ENCODE measurements at regions not wholly inside any gene's neighbourhood (a gene's known extent, or its start where the extent isn't known, plus 50 kb on each side); places are given as distances from the start of the nearest gene placed in this dataset.
"Not testable (repeated sequence)": the region's sequence is repeated elsewhere in the genome, so short reads cannot be mapped to it uniquely, and the experiment has no call there.

DNA sequence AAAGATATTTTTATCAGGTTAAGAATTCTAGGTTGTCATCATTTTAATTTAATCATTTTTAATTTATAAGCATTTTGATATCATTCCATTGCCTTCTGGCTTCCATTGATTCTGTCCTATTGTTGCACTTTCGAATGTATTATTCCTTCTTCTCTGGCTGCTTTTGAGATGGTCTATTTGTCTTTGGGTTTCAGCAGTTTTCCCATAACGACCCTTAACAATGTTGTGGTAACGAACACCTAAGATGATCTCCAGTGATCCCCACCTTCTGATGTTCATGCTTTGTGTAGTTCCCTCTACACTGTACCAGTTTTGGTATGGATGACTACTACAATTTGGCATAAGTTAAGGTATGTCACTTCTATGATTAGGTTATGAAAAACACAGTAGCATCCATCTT lies 59.9 kb downstream of the MINAR1 start:
- no peak for DNase-seq (ENCODE audit: low read depth)

DNA sequence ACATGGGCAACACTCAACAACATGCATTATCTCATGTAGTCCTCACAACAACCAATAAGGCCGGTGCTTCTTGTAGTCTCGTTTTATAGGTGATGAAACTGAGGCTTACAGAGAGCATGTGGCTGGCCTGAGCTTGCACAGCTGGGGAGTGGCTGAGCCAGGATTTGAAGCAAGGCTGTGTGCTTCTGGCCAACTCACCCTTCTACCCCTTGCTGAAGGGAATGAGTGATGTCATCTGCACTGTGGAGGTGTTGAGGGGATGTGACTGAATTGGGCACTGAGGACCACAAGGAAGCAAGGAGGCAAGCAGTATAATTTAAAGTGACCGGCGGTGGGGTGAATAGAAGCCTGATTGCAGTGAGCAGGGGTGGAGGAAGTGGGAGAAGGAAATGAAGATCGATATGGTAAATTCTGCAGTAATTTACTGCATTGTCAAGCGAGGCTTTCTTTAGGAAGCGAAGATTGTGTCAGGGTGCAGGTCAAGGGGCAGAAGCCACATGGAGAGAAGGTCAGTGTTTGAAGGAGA lies 62.3 kb downstream of the MINAR1 start:
- DNase-seq (ENCODE audit: low read depth) = no peak

DNA sequence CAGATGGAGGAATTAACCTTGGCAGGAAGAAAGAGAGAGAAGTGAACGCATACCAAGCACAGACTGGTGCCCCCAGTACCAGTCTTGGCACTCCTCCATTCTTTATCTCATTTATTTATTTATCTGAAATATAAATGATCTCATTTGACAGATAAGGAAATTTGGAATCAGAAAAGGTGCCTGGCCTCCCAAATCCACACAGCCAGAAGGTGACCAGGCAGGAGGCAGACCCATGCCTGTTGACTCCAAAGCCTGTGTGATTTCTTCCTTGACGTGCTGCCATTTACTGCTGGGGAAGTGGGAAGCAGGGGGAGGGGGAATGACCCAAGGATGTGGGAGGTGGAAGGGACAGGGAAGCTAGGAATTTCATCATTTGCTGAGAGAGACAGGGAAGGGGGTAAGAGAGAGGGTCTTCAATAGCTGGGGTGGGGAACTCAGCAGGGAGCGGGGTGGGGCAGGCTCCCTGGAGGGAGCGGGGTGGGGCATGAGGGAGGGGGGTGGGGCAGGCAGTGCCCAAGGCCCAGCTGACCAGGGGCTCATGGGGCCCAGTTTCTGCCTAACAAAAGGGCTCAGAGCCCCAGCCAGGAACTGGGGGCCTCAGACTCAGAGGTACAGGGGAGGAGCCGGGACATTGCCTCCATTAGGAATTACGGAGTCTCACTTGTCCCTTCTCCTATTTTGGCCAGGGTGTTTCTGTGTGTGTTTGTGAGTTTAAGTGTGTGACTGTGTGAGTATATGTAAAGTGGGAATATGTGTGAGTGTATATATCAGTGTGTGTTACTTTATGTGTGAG lies 63.0 kb downstream of the MINAR1 start:
- no peak for DNase-seq (ENCODE audit: low read depth)

DNA sequence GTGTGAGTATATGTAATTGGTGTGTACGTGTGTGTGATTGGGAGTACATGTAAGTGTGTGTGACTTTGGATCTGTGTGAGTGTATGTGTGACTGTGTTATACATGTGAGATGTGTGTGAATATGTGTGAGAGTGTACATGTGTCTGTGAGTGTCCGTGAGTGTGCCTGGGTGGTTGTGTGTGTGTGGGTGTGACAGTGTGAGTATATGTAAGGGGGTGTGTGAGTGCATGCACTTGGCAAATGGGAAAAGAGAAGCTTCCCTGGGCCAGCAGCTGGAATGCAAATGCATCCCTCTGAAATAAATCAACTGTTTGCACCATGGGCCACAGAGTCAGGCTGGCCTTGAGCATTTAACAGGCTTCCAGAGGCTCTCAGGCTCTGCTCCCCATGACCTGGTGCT lies 63.6 kb downstream of the MINAR1 start:
- no peak for DNase-seq (ENCODE audit: low read depth)

DNA sequence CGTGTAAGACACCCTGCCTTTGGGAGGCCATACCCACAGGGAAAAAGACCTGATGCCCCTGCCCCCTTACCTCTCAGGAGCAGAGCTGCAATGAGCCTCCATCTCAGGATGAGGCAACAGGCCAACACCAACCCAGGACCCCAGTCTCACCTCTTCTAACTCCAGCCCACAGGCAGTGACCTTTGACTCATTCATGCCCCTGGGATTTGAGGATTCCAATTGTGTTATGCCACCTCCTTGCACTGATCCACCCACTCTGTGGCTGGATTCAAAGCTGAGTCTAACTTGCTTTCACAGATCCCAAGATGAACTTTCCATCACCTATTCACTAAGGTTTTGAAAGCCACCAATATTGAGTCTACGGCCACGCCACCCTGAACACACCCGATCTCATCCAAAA lies 64.7 kb downstream of the MINAR1 start:
- DNase-seq (ENCODE audit: low read depth) = no peak

DNA sequence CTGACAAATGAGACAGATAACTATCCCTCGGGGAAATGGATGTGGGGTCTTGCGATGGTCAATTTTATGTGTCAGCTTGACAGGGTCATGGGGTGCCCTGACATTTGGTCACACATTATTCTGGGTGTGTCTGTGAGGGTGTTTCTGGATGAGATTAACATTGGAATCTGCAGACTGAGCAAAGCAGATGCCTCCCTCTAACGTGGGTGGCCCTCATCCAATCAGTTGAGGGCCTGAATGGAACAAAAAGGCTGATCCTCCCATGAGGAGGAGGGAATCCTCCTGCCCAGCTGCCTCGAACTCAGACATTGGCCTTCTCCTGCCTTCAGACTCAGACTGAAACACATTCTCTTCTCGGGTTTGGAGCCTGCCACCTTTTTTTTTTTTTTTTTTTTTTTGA lies 69.0 kb downstream of the MINAR1 start:
- no peak for DNase-seq (ENCODE audit: low read depth)

DNA sequence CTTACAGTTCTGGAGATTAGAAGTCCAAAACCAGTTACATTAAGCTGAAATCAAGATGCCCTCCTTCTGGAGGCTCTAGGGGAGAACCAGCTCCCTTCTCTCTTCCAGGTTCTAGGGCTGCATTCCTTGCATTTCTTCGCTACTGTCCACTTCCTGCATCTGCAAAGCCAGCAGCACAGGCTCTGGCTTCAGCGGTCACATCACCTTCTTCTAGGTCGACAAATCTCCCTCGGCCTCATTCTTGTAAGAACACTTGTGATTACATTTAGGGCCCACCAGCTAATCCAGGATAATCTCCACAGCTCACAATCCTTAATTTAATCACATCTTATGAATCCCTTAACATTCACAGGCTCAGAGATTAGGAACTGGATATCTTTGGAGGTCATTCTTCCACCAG lies 73.8 kb downstream of the MINAR1 start:
- no peak for DNase-seq (ENCODE audit: low read depth)

DNA sequence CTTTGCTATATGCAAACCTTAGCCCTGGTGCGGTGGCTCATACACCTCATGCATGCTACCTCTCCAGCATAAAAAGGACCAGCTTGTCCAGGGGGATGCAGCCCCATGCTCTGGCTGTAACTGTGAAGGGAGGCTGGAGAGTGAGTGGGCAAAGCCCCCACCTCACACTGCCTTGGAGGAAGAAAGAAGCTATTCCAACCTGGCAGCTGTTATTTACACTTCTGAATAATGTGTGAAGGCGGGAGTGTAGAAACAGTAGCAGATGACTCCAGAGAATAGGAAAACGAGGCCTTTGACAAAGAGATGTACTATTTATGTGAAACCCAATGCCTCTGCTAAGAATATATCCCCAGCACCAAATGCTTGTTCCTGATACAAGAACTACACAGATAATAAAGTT lies 80.7 kb downstream of the MINAR1 start:
- DNase-seq (ENCODE audit: low read depth) = not testable (repeated sequence)

DNA sequence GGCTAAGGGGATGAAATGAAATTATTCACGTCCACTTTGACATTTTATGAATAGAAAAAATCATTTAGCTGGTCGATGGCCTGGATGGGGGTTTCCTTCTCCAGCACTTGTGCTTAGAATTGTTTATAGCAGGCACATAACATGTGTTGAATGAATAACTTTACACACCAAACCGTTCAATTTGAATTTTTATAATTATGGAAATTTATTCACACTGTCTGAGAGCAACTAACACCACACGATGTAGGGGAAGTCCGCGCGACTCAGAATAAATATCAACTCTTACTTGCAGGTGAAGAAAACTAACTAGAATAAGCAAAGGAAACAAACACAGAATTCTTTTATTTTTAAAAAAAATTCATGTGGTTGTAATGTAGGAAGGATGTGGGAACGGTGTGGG lies 81.3 kb downstream of the MINAR1 start:
- DNase-seq (ENCODE audit: low read depth) = no peak

DNA sequence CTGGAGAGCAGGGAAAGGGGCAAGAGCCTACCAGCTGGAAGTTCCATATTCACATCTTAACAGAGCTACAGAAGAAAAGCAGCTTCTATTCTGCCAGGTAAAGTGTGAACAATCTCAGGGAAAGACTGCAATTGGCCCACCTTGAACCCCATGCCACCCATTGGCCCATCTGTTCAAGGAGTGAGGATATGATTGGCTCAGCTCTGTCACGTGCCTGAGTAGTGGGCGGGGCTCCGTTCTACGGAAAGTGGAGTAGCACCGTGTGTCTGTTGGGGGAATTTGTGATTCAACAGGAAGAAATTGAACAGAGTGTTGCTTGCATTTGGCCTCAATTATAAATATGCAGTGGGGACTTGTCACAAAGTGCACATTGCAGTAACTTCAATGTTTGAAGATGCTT lies 81.8 kb downstream of the MINAR1 start:
- DNase-seq (ENCODE audit: low read depth) = no peak

DNA sequence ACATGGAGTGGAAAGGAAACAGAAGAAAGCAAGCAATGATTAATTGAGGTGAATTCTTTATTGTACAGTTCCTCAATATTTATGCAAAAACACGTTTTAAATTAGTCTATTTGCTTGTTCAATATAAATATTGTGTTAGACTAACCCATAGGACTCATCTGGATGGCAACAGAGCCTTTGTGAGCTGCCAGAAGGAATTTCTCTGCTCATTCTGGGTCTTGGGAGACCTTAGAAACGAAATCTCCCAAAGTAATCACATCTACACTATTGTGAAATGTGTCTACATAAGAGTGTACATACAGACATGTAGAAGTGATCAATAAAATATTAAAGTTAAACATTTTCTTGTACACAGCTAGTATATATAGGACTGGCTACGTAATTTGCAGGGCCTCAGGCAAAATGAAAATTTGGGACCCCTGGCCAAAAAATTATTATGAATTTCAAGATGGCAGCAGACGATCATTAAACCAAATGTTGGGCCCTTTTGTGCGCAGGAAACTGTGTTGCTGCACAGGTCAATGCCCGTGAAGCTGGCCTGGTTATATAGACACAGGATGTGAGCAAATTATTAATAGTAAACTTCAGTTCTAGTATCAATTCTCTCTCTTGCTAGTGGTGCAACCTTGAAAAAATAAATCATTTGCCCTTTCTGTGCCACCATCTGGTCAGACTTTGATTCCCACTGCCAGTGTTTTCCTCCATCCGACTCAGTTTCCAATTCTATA lies 83.3 kb downstream of the MINAR1 start:
- no peak for DNase-seq (ENCODE audit: low read depth)

DNA sequence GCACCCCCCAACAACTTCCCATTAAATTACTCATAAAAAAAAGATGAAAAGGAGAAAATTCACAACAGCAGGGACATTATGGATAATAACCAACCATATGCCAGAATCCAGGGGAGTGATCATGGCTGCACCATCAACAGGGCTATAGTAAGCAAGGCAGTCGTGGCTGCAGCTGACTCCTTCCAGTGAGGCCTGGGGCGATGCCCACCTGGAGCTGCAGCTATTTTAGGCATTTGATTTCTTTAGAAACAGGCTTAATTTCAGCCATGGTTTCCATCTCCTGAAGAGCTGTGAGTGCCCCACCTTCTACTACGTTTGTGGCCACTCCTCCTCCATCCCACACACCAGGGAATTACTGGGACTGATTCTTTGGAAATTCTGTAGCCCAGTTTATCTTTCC lies 84.0 kb downstream of the MINAR1 start:
- no peak for DNase-seq (ENCODE audit: low read depth)

DNA sequence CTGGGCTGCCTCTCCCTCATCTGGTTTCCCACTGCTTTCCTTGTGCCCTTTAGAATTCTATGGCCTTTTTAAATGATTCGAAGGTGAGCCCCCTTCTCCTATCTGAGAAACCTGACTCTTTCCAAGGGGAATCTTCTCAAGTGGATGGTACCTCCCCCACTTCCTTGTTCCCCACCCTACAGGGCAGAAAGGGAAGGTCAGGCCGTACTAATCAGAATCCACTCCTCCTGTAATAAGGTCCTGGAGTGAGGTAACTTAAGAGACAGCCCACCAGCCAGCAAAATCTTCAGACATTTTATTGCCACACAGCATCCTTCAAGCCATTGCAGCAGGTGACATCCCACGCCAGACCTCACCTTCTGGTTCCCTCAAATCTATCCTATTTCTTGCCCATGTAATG lies 84.5 kb downstream of the MINAR1 start:
- no peak for DNase-seq (ENCODE audit: low read depth)

DNA sequence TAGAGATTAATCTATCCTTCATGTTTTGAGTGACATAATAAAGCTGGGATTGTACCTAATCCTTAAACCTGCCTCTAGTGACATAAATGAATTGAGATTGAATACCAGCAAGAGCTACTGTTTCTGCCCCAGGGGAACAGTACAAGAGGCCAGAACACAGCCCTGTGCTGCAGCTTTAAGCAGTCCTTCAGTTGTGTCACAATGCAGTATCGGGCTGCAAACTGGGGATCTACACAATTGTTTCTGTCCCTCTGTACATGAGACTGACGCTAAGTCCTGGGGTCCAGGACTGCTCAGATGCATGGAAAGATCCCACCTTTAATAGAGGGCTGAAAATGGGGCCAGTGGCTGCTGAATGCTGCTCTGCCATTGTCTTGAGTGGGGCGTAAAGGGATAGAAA lies 87.5 kb downstream of the MINAR1 start:
- DNase-seq (ENCODE audit: low read depth) = no peak

DNA sequence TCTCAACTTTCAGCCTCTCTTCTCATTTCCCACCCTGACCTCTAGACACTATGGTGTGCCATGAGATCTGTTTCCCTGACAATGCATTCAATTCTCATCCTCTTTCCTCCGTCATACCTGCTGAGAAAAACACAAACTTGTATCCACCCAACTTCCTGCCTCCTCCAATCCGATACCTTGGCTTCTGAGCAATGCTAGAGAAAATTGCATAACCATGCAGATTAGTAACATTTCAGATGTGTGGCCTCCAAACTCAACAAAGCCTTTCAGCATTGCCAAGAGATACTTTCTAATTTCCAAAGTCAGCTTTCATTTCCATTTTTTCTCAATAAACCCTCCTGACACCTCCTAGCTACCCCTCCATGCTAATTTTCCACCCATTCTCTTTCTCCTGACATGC lies 88.5 kb downstream of the MINAR1 start:
- no peak for DNase-seq (ENCODE audit: low read depth)

DNA sequence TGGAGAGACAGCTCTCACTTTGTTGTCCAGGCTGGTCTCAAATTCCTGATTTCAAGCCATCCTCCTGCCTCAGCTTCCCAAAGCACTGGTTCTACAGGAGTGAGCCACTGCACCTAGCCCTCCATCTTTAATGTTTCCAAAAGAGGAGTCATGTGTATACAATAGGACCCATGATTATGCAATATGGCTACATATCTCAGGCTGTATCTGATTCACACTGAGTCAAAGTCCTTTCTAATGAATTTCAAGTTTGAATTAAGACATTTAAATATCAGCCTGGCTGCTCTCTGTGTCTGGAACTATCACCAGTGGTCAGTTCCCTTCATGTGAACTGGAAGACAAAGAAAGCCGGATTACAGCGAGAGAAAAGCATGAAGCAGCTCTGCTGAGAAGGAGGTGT lies 90.5 kb downstream of the MINAR1 start:
- DNase-seq (ENCODE audit: low read depth) = no peak

DNA sequence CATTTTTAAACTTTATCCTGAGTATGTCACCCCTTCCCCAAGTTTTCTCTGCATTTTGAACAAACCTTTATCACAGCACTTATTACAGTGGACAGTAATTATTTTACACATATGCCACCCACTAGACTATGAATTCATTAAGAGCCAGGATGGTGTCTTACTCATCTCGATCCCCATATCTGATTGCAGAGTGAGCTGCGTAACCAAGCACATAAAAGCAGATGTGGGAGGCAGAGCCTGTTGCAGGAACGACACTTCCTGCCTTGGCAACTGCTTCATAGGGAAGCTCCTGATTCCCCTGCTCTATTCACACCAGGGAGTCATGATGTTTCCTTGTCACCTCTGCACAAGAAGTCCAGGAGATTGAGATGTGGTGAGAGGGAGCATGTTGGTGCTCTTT lies 91.1 kb downstream of the MINAR1 start:
- DNase-seq (ENCODE audit: low read depth) = no peak

DNA sequence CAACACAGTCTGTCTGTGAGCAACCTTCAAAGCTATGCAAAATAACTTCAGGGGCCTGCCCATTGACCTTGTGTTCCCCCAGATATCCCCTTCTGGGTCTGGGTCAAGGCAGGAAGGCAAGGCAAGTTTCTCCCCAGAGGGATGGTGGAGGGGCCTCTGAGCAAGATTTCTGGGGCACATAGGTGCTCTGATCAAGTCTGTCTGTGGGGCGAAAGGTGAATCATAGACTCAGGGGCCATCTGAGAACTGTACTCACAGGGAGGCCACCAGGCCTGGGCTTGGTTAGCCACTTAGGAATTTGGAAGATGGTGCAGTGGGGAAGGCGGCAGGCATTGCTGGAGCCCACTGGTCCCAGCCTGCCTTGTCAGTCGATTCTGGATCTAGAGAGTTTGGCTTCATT lies 92.4 kb downstream of the MINAR1 start:
- DNase-seq (ENCODE audit: low read depth) = no peak

DNA sequence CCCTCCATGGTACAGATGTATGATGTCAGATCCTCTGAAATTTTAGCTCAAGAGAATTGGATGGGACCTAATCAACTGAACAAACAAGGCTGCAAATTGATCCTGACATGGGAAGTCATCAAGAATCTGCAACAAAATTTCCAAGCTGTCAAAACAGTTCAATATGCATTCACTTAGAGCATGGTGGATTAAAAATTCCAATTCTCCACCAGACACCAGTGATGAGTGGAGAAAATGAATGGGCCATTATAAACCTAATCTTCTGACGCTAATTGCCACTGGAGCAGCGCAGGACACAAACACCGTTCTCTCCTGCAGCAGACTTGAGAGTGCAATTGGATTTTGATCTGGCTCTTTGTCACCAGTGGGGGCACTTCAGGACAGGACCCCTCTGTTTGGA lies 94.2 kb downstream of the MINAR1 start:
- no peak for DNase-seq (ENCODE audit: low read depth)

DNA sequence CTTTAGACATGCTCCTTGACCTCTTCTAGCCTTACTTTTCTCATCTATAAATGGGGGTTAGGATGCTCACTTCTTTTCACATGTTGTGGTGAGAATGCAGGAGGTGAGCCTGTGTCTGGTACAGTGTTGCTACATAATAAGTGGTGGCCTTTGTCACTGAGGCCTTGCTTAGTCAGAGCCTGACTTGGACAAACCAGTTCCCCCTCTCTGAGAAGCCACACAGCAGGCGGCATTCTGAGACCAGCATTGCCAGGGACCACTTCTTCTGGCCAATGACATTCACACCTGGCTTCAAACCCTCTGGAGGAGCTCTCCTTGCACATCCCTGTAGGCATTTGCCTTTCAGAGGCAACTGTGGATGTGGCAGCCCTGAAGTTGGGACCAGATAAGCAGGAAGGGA lies 95.7 kb downstream of the MINAR1 start:
- DNase-seq (ENCODE audit: low read depth) = no peak

DNA sequence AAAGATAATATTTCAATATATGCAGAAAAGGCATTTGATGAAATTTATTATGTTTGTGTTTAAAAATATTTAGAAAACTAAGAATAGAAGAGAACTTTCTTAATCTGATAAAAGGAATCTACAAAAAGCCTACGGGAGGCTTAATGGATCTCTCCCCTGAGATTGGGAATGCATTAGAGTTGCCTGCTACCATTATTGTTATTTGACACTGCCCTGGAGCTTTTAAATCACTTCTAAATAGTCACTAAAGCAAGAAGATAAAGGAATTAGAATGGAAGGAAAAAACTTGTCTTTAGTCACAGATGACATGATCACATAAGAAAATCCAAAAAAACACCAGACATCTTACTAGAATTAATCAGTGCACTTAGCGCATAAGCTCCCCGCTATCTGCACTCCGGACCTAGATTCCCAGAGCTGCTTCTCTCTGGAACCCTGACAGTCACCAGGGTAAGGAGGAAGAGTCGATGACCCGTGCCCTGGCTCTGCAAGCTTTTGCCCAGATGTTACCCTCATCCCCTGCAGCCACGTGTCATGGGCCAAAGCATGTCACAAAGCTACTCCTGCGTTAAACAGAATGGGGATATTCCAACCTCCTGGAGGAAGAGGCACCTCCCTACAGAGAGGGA lies 97.1 kb downstream of the MINAR1 start:
- no peak for DNase-seq (ENCODE audit: low read depth)

DNA sequence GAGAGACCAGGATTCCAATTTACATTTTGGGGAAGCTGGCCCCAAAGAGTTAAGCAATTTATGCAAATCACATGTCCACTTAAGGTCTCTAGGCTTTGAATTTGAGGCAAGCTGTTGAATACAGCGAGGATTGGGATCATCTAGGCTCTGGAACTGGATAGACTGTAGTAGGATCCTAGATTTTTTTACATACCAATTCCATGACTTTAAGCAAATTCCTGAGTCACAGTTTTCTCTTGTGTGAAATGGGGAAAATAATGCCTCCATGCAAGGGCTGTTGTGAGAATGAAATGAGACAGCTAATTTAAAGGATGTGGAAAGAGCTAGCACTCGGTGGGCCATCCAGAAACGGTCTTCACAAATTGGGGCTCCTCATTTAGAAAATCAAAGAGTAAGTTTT lies 103.4 kb downstream of the MINAR1 start:
- DNase-seq (ENCODE audit: low read depth) = no peak

DNA sequence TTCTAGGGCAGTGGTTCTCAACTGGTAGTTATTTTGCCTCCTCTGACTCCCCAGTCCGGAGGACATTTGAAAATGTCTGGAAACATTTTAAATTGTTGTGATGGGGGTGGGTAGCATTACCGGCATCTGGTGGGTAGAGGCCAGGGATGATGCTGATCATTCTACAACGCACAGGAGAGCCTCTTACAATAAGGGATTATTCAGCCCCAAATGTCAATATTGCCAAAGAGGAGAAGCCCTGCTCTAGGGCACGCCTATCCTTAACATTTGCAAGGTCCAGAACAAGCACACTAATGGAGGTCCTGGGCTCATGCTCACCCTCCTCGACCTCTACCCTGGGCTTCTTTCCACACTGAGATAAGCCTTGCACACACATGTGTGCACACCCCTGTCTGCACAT lies 106.4 kb downstream of the MINAR1 start:
- DNase-seq (ENCODE audit: low read depth) = no peak

Measured in stimulated activated CD8-positive, alpha-beta memory T cell treated with anti-CD3 and anti-CD28 coated beads, Interleukin-4, amount 100 ng/mL, for 24 hours (primary cell).